ENCODE measurements at regions not wholly inside any gene's neighbourhood (a gene's known extent, or its start where the extent isn't known, plus 50 kb on each side); places are given as distances from the start of the nearest gene placed in this dataset.

DNA sequence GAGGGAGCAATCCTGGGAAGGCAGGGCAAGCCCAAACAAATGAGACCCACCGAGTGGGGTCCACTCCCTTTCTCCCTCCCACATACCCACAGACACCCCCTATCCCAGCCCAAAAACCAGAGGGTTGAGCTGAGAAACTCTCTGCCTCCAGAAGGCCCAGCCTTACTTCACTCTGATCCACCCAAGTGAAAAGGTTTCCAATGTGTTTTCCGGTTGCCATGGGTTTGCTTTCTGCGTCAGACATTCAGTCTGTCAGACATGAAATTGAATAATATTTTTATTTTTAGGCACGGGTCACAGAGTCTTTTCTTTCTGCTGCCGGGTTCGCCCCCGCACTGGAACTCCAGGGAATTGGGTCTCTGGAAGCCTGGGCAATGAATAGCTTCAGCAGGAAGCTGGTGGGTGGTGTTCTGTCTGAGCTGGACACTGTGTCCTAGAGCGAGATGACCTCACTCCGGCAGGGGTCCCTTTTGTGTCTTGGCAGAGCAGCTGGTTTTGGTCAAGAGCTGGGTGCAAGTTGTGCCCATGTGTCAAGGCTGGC is 69.8 kb upstream of the CLMN start:
- Mint-ChIP-seq H3K27ac (no peak overlapping the region), H3K27me3 (ENCODE audit: insufficient read depth) (peaks cover 16% of the 10 kb centered on the region), H3K9me3 (peaks cover 12% of the 10 kb centered on the region), H3K4me3 (no peak overlapping the region), H3K4me1 (peaks cover 5% of the 10 kb centered on the region), H3K36me3 (ENCODE audit: low read depth) (no peaks in the 10 kb centered on the region)
- H3K4me3 ChIP-seq (ENCODE audit: low read length) = no peak overlapping the region
- H3K4me1 ChIP-seq (ENCODE audit: control insufficient read depth, insufficient read depth, low read length) = no peaks in the 10 kb centered on the region
- H3K36me3 ChIP-seq (ENCODE audit: control insufficient read depth, insufficient read depth, low read length) = no peaks in the 10 kb centered on the region
- no peak overlapping the region for H3K9ac ChIP-seq (ENCODE audit: extremely low read depth, low read length, poor library complexity, severe bottlenecking)
- peaks cover 13% of the 10 kb centered on the region for H3K9me3 ChIP-seq (ENCODE audit: control insufficient read depth, low read length)
- 92 to 100% methylated on average over 2 to 9 of the region's 9 CpGs for WGBS, 2 experiments (ENCODE audit: insufficient coverage in 1 of 2, insufficient read length in 1 of 2)
- H3K27me3 ChIP-seq (ENCODE audit: control insufficient read depth, insufficient read depth, low read length, poor library complexity, severe bottlenecking) = no peaks in the 10 kb centered on the region
- no peak overlapping the region for H3K27ac ChIP-seq (ENCODE audit: low read depth, low read length)
- no peak for TF ChIP-seq CTCF (conservative IDR thresholded peaks at IDR 0.05)
- DNase-seq = peak; percentile 13

GRCh38 chr14:95388699-95389098 is 69.0 kb upstream of the CLMN start:
- peaks cover 5% of the 10 kb centered on the region for H3K4me1 Mint-ChIP-seq
- H3K27ac ChIP-seq (ENCODE audit: low read depth, low read length) = no peak overlapping the region

GRCh38 chr14:95387826-95388445 is 68.2 kb upstream of the CLMN start:
- Histone ChIP-seq H3K9ac (ENCODE audit: extremely low read depth, low read length, poor library complexity, severe bottlenecking) (no peak overlapping the region), H3K27me3 (ENCODE audit: control insufficient read depth, insufficient read depth, low read length, poor library complexity, severe bottlenecking) (peaks cover 13% of the 10 kb centered on the region), H3K9me3 (ENCODE audit: control insufficient read depth, low read length) (peaks cover 13% of the 10 kb centered on the region), H3K4me1 (ENCODE audit: control insufficient read depth, insufficient read depth, low read length) (no peaks in the 10 kb centered on the region), H3K36me3 (ENCODE audit: control insufficient read depth, insufficient read depth, low read length) (no peaks in the 10 kb centered on the region), H3K4me3 (ENCODE audit: low read length) (no peak overlapping the region), H3K27ac (ENCODE audit: low read depth, low read length) (no peak overlapping the region)
- peak; percentile 12 for DNase-seq
- no peak overlapping the region for H3K27ac Mint-ChIP-seq
- H3K9me3 Mint-ChIP-seq = peaks cover 11% of the 10 kb centered on the region
- no peak overlapping the region for H3K4me3 Mint-ChIP-seq
- H3K36me3 Mint-ChIP-seq (ENCODE audit: low read depth) = no peaks in the 10 kb centered on the region
- peaks cover 5% of the 10 kb centered on the region for H3K4me1 Mint-ChIP-seq
- H3K27me3 Mint-ChIP-seq (ENCODE audit: insufficient read depth) = peaks cover 19% of the 10 kb centered on the region
- no peak for TF ChIP-seq CTCF (conservative IDR thresholded peaks at IDR 0.05)
- WGBS, 2 experiments (ENCODE audit: insufficient coverage in 1 of 2, insufficient read length in 1 of 2) = 92 to 97% methylated on average over 5 to 7 of the region's 7 CpGs

More at GRCh38 chr14:95388699-95389098, 69.0 kb upstream of the CLMN start:
- Histone ChIP-seq H3K36me3 (ENCODE audit: control insufficient read depth, insufficient read depth, low read length) (no peaks in the 10 kb centered on the region), H3K4me3 (ENCODE audit: low read length) (no peak overlapping the region), H3K4me1 (ENCODE audit: control insufficient read depth, insufficient read depth, low read length) (no peaks in the 10 kb centered on the region), H3K9me3 (ENCODE audit: control insufficient read depth, low read length) (peaks cover 13% of the 10 kb centered on the region), H3K9ac (ENCODE audit: extremely low read depth, low read length, poor library complexity, severe bottlenecking) (no peak overlapping the region), H3K27me3 (ENCODE audit: control insufficient read depth, insufficient read depth, low read length, poor library complexity, severe bottlenecking) (peaks cover 6% of the 10 kb centered on the region)
- Mint-ChIP-seq H3K27me3 (ENCODE audit: insufficient read depth) (peaks cover 19% of the 10 kb centered on the region), H3K36me3 (ENCODE audit: low read depth) (no peaks in the 10 kb centered on the region), H3K9me3 (peaks cover 11% of the 10 kb centered on the region), H3K4me3 (no peak overlapping the region), H3K27ac (no peak overlapping the region)
- no peak for TF ChIP-seq CTCF (conservative IDR thresholded peaks at IDR 0.05)
- WGBS, 2 experiments (ENCODE audit: insufficient coverage in 1 of 2, insufficient read length in 1 of 2) = 89 to 92% methylated on average over 2 to 4 of the region's 4 CpGs
- DNase-seq = peak; percentile 24
